Transverse colon (tissue), 3 donors: ENCODE measurements at regions not wholly inside any gene's neighbourhood (a gene's known extent, or its start where the extent isn't known, plus 50 kb on each side); places are given as distances from the start of the nearest gene placed in this dataset.

Experiments used
- CTCF ChIP-seq, 5 experiments: fragments of 200-600 bp in 3 of 5; fragments of 450-650 bp in 2 of 5; sonication (generic) in 3 of 5; IDR thresholded peaks; 1 replicate in 2 of 5; 2 replicates in 3 of 5; pipeline ENCODE4 v1.5.1; 2016 to 2017; ENCODE audit warnings: antibody characterized with exemption in 5 of 5, inconsistent platforms in 3 of 5, mild to moderate bottlenecking in 2 of 5, moderate library complexity in 1 of 5
- EP300 ChIP-seq: sonication (generic); formaldehyde crosslinking; IDR thresholded peaks from one replicate; pipeline ENCODE4 v1.6.1; 2017; ENCODE audit warnings: antibody characterized with exemption, low read depth
- POLR2A ChIP-seq: fragments of 450-650 bp; IDR thresholded peaks from one replicate; pipeline ENCODE4 v1.6.1; 2016; ENCODE audit warnings: antibody characterized with exemption, mild to moderate bottlenecking, moderate library complexity

- TF ChIP-seq CTCF (IDR thresholded peaks at IDR 0.05) = no peak
- TF ChIP-seq POLR2A = no peak
- no peak for TF ChIP-seq EP300
These were observed 114.9 kb upstream of the AFF2 start for GRCh38 chrX:148385471-148385870.
